OCI-LY1 (cell line): ENCODE measurements at regions not wholly inside any gene's neighbourhood (a gene's known extent, or its start where the extent isn't known, plus 50 kb on each side); places are given as distances from the start of the nearest gene placed in this dataset.

Experiments
- EZH2 ChIP-seq: fragments of 200-600 bp; sonication (generic), shearing (Covaris generic); IDR thresholded peaks from 2 replicates; pipeline ENCODE4 v1.8.0; 2017; ENCODE audit warnings: borderline replicate concordance, mixed run types, mild to moderate bottlenecking, antibody characterized with exemption, low read length, moderate library complexity, mixed read lengths
- TF ChIP-seq, protein P1 (sequence below): fragments of 200-600 bp; sonication (generic), shearing (Covaris generic); IDR thresholded peaks from 2 replicates; pipeline ENCODE4 v1.5.1; 2017; ENCODE audit warnings: mild to moderate bottlenecking, antibody characterized with exemption, low read length, moderate library complexity, mixed read lengths

DNA sequence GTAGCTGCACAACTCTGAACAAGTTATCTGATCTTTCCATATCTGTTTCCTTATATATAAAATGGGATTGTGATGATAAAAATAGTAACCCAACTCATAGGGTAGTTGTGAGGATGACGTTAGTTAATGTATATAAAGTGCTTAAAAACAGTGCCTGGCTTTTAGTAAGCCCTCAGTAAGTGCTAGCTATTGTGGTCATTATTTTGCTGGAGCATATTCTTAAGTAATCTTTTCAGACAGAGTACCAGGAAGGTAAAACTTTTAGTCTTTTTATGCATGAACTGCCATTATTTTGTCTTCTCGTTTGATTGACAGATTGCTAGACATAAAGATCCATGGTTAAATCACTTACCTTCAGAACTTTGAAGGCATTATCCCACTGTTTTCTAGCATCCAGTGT lies 62.5 kb upstream of the SIM2 start:
- TF ChIP-seq, protein P1, sequence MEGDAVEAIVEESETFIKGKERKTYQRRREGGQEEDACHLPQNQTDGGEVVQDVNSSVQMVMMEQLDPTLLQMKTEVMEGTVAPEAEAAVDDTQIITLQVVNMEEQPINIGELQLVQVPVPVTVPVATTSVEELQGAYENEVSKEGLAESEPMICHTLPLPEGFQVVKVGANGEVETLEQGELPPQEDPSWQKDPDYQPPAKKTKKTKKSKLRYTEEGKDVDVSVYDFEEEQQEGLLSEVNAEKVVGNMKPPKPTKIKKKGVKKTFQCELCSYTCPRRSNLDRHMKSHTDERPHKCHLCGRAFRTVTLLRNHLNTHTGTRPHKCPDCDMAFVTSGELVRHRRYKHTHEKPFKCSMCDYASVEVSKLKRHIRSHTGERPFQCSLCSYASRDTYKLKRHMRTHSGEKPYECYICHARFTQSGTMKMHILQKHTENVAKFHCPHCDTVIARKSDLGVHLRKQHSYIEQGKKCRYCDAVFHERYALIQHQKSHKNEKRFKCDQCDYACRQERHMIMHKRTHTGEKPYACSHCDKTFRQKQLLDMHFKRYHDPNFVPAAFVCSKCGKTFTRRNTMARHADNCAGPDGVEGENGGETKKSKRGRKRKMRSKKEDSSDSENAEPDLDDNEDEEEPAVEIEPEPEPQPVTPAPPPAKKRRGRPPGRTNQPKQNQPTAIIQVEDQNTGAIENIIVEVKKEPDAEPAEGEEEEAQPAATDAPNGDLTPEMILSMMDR: no peak
- no peak for TF ChIP-seq EZH2
